ENCODE measurements at regions not wholly inside any gene's neighbourhood (a gene's known extent, or its start where the extent isn't known, plus 50 kb on each side); places are given as distances from the start of the nearest gene placed in this dataset.

GRCh38 chr14:62546862-62547474, 498.3 kb downstream of the KCNH5 start:
- no peak for TF ChIP-seq CTCF (IDR thresholded peaks at IDR 0.05)
- no peak for TF ChIP-seq ZFX (IDR thresholded peaks at IDR 0.05; ENCODE audit: borderline replicate concordance)

Data from 22Rv1 (cell line).